ENCODE measurements at regions not wholly inside any gene's neighbourhood (a gene's known extent, or its start where the extent isn't known, plus 50 kb on each side); places are given as distances from the start of the nearest gene placed in this dataset.

- peak in 2 of 3 experiments; percentile 24 to 39 for TF ChIP-seq CTCF (optimal IDR thresholded peaks at IDR 0.05 in 1 of 3, IDR thresholded peaks at IDR 0.05 in 1 of 3, conservative IDR thresholded peaks at IDR 0.05 in 1 of 3; ENCODE audit: extremely low read depth in 1 of 3, insufficient read depth in 2 of 3, low read length in 3 of 3)
- TF ChIP-seq EZH2 (IDR thresholded peaks at IDR 0.05; ENCODE audit: low read length), result no peak
Observed at GRCh38 chr2:108069515-108070310, 83.4 kb downstream of the SLC5A7 start.
